ENCODE measurements at regions not wholly inside any gene's neighbourhood (a gene's known extent, or its start where the extent isn't known, plus 50 kb on each side); places are given as distances from the start of the nearest gene placed in this dataset.

DNA sequence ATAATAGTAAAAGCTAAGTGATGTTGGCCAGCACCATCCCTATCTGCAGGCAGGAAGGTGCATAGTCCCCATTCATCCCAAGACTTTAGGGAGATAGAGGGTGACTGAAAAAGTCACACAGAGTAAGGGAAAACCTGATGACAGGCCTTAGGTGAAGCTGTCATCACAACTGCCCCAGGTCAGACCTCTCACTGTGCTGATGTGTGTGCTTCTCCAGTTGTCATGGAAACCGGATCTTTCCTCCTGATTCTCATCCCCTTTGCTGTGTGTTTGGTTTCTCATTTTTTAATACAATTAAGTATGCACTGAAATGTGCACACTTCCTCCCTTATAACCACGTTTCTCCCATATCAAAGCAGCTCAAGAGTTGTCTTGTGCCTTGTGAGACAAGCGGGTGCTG is 135.1 kb upstream of the ANKFN1 start:
- no peak for TF ChIP-seq ATF2 (CRISPR knock-in tag; IDR thresholded peaks at IDR 0.05; ENCODE audit: borderline replicate concordance, low read depth)
- no peaks in the 10 kb centered on the region for H3K27me3 Mint-ChIP-seq (ENCODE audit: low read depth)

GRCh38 chr17:56020369-56020768 is 132.9 kb upstream of the ANKFN1 start:
- DNase-seq (ENCODE audit: low spot score) = no peak
- ChIA-PET CTCF (no interaction called here), POLR2A (no interaction called here)
- H3K4me3 Mint-ChIP-seq = no peak overlapping the region
- H3K4me1 Mint-ChIP-seq = no peaks in the 10 kb centered on the region
- TF ChIP-seq, protein P1, sequence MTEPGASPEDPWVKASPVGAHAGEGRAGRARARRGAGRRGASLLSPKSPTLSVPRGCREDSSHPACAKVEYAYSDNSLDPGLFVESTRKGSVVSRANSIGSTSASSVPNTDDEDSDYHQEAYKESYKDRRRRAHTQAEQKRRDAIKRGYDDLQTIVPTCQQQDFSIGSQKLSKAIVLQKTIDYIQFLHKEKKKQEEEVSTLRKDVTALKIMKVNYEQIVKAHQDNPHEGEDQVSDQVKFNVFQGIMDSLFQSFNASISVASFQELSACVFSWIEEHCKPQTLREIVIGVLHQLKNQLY (CRISPR knock-in tag; IDR thresholded peaks at IDR 0.05) = no peak
- TF ChIP-seq, protein P2, sequence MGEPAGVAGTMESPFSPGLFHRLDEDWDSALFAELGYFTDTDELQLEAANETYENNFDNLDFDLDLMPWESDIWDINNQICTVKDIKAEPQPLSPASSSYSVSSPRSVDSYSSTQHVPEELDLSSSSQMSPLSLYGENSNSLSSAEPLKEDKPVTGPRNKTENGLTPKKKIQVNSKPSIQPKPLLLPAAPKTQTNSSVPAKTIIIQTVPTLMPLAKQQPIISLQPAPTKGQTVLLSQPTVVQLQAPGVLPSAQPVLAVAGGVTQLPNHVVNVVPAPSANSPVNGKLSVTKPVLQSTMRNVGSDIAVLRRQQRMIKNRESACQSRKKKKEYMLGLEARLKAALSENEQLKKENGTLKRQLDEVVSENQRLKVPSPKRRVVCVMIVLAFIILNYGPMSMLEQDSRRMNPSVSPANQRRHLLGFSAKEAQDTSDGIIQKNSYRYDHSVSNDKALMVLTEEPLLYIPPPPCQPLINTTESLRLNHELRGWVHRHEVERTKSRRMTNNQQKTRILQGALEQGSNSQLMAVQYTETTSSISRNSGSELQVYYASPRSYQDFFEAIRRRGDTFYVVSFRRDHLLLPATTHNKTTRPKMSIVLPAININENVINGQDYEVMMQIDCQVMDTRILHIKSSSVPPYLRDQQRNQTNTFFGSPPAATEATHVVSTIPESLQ (CRISPR knock-in tag; IDR thresholded peaks at IDR 0.05) = no peak
- TF ChIP-seq MAX (CRISPR knock-in tag; IDR thresholded peaks at IDR 0.05) = no peak
- no peaks in the 10 kb centered on the region for H3K27me3 Mint-ChIP-seq (ENCODE audit: low read depth)
- H3K36me3 Mint-ChIP-seq = no peaks in the 10 kb centered on the region
- no peak for ATAC-seq
- no peak overlapping the region for H3K27ac Mint-ChIP-seq
- no peaks in the 10 kb centered on the region for H3K9me3 Mint-ChIP-seq

More for the DNA sequence above, 135.1 kb upstream of the ANKFN1 start:
- Mint-ChIP-seq H3K36me3 (no peaks in the 10 kb centered on the region), H3K4me3 (no peak overlapping the region), H3K27ac (no peak overlapping the region), H3K4me1 (no peaks in the 10 kb centered on the region), H3K9me3 (peaks cover 4% of the 10 kb centered on the region)
- ChIA-PET POLR2A (no interaction called here), CTCF (no interaction called here)
- ATAC-seq (no peak), DNase-seq (ENCODE audit: low spot score) (no peak)

GRCh38 chr17:56021681-56022190 is 131.5 kb upstream of the ANKFN1 start:
- H3K9me3 Mint-ChIP-seq = no peaks in the 10 kb centered on the region
- H3K4me1 Mint-ChIP-seq = no peaks in the 10 kb centered on the region
- H3K27me3 Mint-ChIP-seq (ENCODE audit: low read depth) = no peaks in the 10 kb centered on the region
- TF ChIP-seq TP53 (CRISPR knock-in tag; IDR thresholded peaks at IDR 0.05) (no peak), KAT7 (CRISPR knock-in tag; IDR thresholded peaks at IDR 0.05; ENCODE audit: borderline replicate concordance) (no peak), EMX1 (CRISPR knock-in tag; IDR thresholded peaks at IDR 0.05) (no peak), ZNF263 (CRISPR knock-in tag; IDR thresholded peaks at IDR 0.05; ENCODE audit: low read depth) (no peak)
- no peak overlapping the region for H3K4me3 Mint-ChIP-seq
- ChIA-PET POLR2A (no interaction called here), CTCF (interaction anchor here (1.3 kb wide), 1 partner anchor 11 kb away, joined by 3 read pairs; no protein-coding TSS in a partner anchor)
- ATAC-seq (no peak), DNase-seq (ENCODE audit: low spot score) (no peak)
- H3K36me3 Mint-ChIP-seq = no peaks in the 10 kb centered on the region
- no peak overlapping the region; the same call in 1 of the 2 replicates for H3K27ac Mint-ChIP-seq

- Mint-ChIP-seq H3K36me3 (no peaks in the 10 kb centered on the region), H3K27ac (no peak overlapping the region), H3K27me3 (ENCODE audit: low read depth) (no peaks in the 10 kb centered on the region), H3K4me1 (no peaks in the 10 kb centered on the region), H3K4me3 (no peak overlapping the region), H3K9me3 (no peaks in the 10 kb centered on the region)
- DNase-seq (ENCODE audit: low spot score) (no peak), ATAC-seq (no peak)
- ChIA-PET POLR2A (no interaction called here), CTCF (no interaction called here)
- TF ChIP-seq ZBTB43 (CRISPR knock-in tag; IDR thresholded peaks at IDR 0.05) (no peak), SMAD3 (CRISPR knock-in tag; IDR thresholded peaks at IDR 0.05; ENCODE audit: borderline replicate concordance) (no peak), FOXJ3 (CRISPR knock-in tag; IDR thresholded peaks at IDR 0.05; ENCODE audit: borderline replicate concordance) (no peak), GTF2I (CRISPR knock-in tag; conservative IDR thresholded peaks at IDR 0.05) (no peak), HMGA2 (CRISPR knock-in tag; IDR thresholded peaks at IDR 0.05) (no peak)
Measured at GRCh38 chr17:56023851-56024250, 129.4 kb upstream of the ANKFN1 start.
